Smooth muscle cell (in vitro differentiated cells): ENCODE measurements at regions not wholly inside any gene's neighbourhood (a gene's known extent, or its start where the extent isn't known, plus 50 kb on each side); places are given as distances from the start of the nearest gene placed in this dataset.

Source experiments
- DNase-seq: peaks from one replicate; lab custom pipeline; 2025; ENCODE audit not compliant: unreplicated experiment; lab: John Stamatoyannopoulos, UW
- H2AFZ ChIP-seq: fragments of 200-600 bp; sonication (generic); 2 replicates; pipeline ENCODE4 v1.6.0; 2016; ENCODE audit warnings: antibody characterized with exemption, low read depth, mild to moderate bottlenecking
- H3F3A ChIP-seq: fragments of 200-600 bp; sonication (generic); 2 replicates; pipeline ENCODE4 v1.6.0; 2017; ENCODE audit warnings: antibody characterized with exemption, low read depth
- H3K27ac ChIP-seq: fragments of 200-600 bp; sonication (generic); 2 replicates; pipeline ENCODE4 v1.5.1; 2016; ENCODE audit warnings: low read depth, mild to moderate bottlenecking
- H3K27me3 ChIP-seq: fragments of 200-600 bp; sonication (generic); 2 replicates; pipeline ENCODE4 v1.6.1; 2016; ENCODE audit warnings: low read depth, mild to moderate bottlenecking
- H3K36me3 ChIP-seq: fragments of 200-600 bp; sonication (generic); 2 replicates; pipeline ENCODE4 v1.5.1; 2016; ENCODE audit warnings: low read depth
- H3K4me1 ChIP-seq: fragments of 200-600 bp; sonication (generic); 2 replicates; pipeline ENCODE4 v1.5.1; 2016; ENCODE audit warnings: low read depth
- H3K4me2 ChIP-seq: fragments of 200-600 bp; sonication (generic); 2 replicates; pipeline ENCODE4 v1.6.0; 2016; ENCODE audit warnings: mild to moderate bottlenecking
- H3K4me3 ChIP-seq: fragments of 200-600 bp; sonication (generic); 2 replicates; pipeline ENCODE4 v1.5.1; 2016; ENCODE audit warnings: mild to moderate bottlenecking
- H3K79me2 ChIP-seq: fragments of 200-600 bp; sonication (generic); 2 replicates; pipeline ENCODE4 v1.6.0; 2016; ENCODE audit warnings: low read depth, mild to moderate bottlenecking
- H3K9ac ChIP-seq: fragments of 200-600 bp; sonication (generic); 2 replicates; pipeline ENCODE4 v1.6.0; 2016; ENCODE audit warnings: low read depth
- H3K9me3 ChIP-seq: fragments of 200-600 bp; sonication (generic); replicated peaks from 2 replicates; pipeline ENCODE4 v1.5.1; 2016; ENCODE audit warnings: low read depth
- H4K20me1 ChIP-seq: fragments of 200-600 bp; sonication (generic); 2 replicates; pipeline ENCODE4 v1.6.0; 2016; ENCODE audit warnings: low read depth
- WGBS: methylation state at CpG from one replicate; pipeline ENCODE4 v1.1.7; 2016; ENCODE audit warnings: low lambda C conversion rate; 5-methylcytosine and 5-hydroxymethylcytosine counted together
- TF ChIP-seq, protein P1 (sequence below): fragments of 200-600 bp; sonication (generic); IDR thresholded peaks from 2 replicates; pipeline ENCODE4 v1.5.1; 2017; ENCODE audit warnings: borderline replicate concordance, mild to moderate bottlenecking, antibody characterized with exemption; ENCODE audit not compliant: insufficient read depth, poor library complexity, severe bottlenecking

- Histone ChIP-seq H3K36me3 (no peaks in the 10 kb centered on the region), H3K79me2 (no peaks in the 10 kb centered on the region), H3K9ac (no peak overlapping the region), H3K4me3 (no peak overlapping the region), H3F3A (no peaks in the 10 kb centered on the region), H3K27ac (no peak overlapping the region), H3K9me3 (no peaks in the 10 kb centered on the region), H4K20me1 (no peaks in the 10 kb centered on the region), H3K27me3 (no peaks in the 10 kb centered on the region), H2AFZ (no peak overlapping the region), H3K4me1 (no peaks in the 10 kb centered on the region), H3K4me2 (no peak overlapping the region)
- no peak for DNase-seq
- WGBS, result 87% methylated on average over 6 of the region's 6 CpGs
- TF ChIP-seq, protein P1, sequence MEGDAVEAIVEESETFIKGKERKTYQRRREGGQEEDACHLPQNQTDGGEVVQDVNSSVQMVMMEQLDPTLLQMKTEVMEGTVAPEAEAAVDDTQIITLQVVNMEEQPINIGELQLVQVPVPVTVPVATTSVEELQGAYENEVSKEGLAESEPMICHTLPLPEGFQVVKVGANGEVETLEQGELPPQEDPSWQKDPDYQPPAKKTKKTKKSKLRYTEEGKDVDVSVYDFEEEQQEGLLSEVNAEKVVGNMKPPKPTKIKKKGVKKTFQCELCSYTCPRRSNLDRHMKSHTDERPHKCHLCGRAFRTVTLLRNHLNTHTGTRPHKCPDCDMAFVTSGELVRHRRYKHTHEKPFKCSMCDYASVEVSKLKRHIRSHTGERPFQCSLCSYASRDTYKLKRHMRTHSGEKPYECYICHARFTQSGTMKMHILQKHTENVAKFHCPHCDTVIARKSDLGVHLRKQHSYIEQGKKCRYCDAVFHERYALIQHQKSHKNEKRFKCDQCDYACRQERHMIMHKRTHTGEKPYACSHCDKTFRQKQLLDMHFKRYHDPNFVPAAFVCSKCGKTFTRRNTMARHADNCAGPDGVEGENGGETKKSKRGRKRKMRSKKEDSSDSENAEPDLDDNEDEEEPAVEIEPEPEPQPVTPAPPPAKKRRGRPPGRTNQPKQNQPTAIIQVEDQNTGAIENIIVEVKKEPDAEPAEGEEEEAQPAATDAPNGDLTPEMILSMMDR, result no peak
Observed at GRCh38 chr16:14351647-14352046, 278.4 kb downstream of the PARN start.

DNA sequence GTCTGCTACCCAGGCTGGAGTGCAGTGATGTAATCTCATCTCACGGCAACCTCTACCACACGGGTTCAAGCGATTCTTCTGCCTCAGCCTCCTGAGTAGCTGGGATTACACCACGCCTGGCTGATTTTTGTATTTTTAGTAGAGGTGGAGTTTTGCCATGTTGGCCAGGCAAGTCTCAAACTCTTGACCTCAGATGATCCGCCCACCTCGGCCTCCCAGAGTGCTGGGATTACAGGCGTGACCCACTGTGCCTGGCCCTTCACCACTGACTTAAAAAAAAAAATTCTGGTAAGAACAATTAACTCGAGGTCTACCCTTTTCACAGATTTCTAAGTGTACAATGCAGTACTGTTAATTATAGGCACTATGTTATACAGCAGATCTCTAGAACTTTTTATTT is 279.4 kb downstream of the PARN start:
- Histone ChIP-seq H2AFZ (no peak overlapping the region), H3K27me3 (no peaks in the 10 kb centered on the region), H3K4me3 (no peak overlapping the region), H3K4me1 (no peaks in the 10 kb centered on the region), H4K20me1 (no peaks in the 10 kb centered on the region), H3F3A (no peaks in the 10 kb centered on the region), H3K4me2 (no peak overlapping the region), H3K27ac (no peak overlapping the region), H3K9me3 (no peaks in the 10 kb centered on the region), H3K9ac (no peak overlapping the region), H3K36me3 (no peaks in the 10 kb centered on the region), H3K79me2 (no peaks in the 10 kb centered on the region)
- DNase-seq, result no peak
- 86% methylated on average over 8 of the region's 8 CpGs for WGBS
- TF ChIP-seq, protein P1, result no peak

DNA sequence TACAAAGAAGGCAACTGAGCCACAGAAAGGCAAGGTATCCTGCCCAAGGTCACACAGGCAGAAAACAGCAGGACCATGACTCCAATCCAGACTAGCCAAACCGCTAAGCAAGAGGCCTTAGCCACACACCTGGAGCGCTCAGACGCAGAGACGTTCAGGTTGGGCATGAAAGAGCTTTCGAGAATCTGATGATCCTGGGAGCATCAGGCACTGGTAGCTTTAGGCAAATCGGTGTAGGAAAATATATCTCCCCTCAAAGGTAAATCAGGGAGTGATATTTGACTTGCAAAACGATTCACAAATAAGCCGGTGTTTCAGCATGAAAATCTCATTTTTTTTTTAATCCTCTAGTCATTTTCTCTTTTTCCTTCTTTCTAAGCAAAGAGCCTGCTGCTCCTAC is 279.0 kb downstream of the MRTFB start:
- Histone ChIP-seq H2AFZ (no peak overlapping the region), H3K27ac (no peak overlapping the region), H3K27me3 (no peaks in the 10 kb centered on the region), H3K36me3 (no peaks in the 10 kb centered on the region), H3F3A (no peaks in the 10 kb centered on the region), H3K4me1 (no peaks in the 10 kb centered on the region), H3K9ac (no peak overlapping the region), H4K20me1 (no peaks in the 10 kb centered on the region), H3K9me3 (no peaks in the 10 kb centered on the region), H3K79me2 (no peaks in the 10 kb centered on the region), H3K4me3 (no peak overlapping the region), H3K4me2 (no peak overlapping the region)
- 94% methylated on average over 8 of the region's 8 CpGs for WGBS
- no peak for DNase-seq
- TF ChIP-seq, protein P1, result no peak

DNA sequence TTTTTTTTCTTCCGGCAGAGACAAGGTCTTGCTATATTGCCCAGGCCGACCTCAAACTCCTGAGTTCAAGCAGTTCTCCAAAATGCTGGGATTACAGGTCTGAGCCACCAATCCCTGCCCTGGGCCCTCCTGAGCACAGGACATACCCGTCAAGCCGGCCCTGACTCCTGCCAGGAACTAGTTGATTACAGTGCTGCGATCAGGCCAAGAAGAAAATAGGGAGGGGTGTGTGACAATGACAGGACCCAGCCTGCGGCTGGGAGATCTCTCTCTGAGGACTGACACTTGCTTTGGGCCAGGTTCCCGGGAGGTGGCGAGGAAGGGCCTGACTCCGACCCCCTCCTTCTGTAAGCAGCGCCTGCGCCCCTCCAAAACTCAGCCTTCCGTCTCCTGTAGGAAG is 276.6 kb downstream of the MRTFB start:
- H3K9ac ChIP-seq, result no peak overlapping the region
- no peak overlapping the region for H2AFZ ChIP-seq
- WGBS, result 82% methylated on average over 12 of the region's 12 CpGs
- H3K27ac ChIP-seq, result no peak overlapping the region
- no peaks in the 10 kb centered on the region for H3K27me3 ChIP-seq
- DNase-seq, result no peak
- no peaks in the 10 kb centered on the region for H3F3A ChIP-seq
- H3K4me3 ChIP-seq, result no peak overlapping the region
- TF ChIP-seq, protein P1, result no peak
- no peaks in the 10 kb centered on the region for H3K9me3 ChIP-seq
- no peaks in the 10 kb centered on the region for H3K4me1 ChIP-seq
- no peaks in the 10 kb centered on the region for H4K20me1 ChIP-seq
- H3K4me2 ChIP-seq, result no peak overlapping the region
- no peaks in the 10 kb centered on the region for H3K36me3 ChIP-seq
- H3K79me2 ChIP-seq, result no peaks in the 10 kb centered on the region
